NCI-H1930 (cell line): ENCODE measurements at regions not wholly inside any gene's neighbourhood (a gene's known extent, or its start where the extent isn't known, plus 50 kb on each side); places are given as distances from the start of the nearest gene placed in this dataset.

Source experiments
- DNase-seq, 2 experiments: peaks; one replicate each; lab custom pipeline; 2025; lab: John Stamatoyannopoulos, UW

DNA sequence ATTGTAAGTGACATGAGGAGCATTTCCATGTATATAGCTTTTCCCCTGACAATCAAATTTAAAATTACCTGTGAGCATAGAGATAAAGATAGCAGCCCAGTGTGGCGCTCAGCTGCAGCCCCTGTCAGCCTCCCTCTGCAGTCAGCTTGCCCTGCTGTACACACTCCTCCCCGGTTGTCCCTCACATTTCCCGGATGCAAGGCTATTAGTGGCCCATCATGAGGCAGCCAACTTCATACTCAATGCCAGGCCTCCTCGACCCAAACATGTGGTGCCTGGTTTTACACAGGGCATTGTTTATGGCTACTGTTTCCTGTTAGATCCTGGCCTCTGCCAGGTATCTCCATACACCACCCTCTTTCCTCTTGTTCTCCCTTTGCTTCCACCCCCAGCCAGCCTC, 116.1 kb upstream of the SH3BP4 start:
- no peak for DNase-seq

DNA sequence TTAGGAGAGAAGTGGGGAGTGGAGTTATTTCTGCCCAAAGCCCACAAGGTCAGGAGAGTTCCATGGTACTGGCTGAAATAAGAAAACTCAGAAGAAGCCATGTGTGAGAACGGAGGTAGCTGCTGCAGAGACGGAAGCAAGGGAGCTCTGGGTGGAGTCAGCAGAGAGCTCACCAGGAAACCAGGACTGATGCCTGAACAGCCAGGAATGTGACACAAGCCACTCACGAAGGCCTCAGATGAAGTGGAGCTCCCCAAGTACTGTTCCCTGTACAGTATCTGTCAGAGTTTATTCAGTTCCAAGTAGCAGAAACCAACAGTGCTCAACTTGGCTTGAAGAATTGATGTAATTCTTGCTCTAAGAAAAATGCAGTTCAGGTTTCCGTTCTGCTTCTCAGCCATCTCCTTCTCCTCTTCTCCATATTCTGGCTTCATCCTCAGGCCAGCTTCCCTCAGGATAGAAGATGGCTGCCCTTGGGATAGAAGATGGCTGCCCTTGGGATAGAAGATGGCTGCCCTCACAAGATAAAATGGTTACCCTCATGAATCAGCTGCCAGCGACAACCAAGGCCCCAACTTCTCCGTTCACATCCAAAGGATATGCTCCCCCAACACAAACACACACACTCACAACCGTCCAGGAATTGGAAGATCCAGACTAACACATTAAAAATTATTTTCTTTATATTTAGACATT, 117.4 kb upstream of the SH3BP4 start:
- DNase-seq: no peak

DNA sequence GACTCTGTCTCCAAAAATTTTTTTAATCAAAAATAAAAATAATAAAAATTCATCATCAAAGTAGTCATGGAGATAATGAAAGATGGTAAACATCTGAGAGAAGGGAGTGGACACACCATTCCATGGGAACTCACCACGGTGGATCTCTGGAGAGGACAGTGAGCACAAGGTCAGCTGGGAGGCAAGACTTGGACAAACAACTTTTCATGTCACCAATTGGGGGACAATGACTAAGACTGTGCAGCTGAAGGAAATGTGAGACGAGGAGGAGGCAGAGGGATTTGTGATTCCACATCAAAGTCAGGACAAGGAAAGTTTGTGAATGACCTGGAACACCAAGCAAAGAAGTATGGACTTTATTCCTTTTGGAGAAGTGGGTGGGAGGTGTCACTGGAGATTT, 121.0 kb upstream of the SH3BP4 start:
- no peak for DNase-seq

DNA sequence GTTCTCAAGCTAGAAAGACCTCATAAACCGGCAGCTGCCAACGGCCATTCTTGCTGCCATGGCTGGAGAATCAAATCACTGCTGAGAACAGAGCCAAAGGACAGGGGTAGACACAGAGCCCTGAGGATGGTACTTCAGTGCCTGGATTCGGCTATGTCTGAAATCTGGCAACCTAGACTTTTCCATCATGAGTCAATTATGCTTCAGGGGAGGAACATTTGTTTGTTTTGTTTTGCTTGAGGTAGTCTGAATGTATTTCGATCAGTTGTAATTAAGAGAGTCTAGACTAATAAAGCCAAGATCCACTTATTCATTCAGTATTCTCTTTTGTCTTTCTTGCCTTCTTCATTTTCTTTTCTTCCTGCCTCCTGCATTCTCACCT, 122.8 kb upstream of the SH3BP4 start:
- DNase-seq: no peak

DNA sequence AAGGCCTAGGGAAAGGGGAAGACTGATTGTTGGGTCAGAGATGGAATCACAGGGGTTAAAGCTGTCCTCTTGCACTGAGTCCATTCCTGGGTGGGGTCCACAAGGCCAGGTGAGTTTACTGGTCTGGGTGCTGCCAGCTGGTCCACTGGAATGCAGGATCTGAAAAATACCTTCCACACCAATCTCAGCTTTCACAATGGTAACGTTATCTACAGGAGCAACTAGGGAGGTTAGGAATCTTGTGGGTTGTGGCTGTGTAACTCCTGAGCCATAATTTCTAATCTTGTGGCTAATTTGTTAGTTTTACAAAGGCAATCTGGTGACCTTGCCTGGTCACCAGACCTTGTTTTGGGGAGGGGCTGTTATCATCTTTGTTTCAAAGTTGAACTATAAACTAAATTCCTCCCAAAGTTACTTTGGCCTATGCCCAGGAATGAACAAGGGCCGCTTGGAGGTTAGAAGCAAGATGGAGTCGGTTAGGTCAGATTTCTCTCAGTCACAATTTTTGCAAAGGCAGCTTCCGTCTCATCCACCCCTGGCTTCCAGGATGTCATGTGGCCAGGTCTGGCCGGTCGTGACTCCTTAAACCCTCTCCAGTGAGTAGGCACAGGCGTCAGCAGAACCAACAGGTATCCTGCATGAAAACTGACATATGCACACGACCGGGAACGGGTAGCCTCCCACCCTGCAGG, 123.3 kb upstream of the SH3BP4 start:
- no peak for DNase-seq

DNA sequence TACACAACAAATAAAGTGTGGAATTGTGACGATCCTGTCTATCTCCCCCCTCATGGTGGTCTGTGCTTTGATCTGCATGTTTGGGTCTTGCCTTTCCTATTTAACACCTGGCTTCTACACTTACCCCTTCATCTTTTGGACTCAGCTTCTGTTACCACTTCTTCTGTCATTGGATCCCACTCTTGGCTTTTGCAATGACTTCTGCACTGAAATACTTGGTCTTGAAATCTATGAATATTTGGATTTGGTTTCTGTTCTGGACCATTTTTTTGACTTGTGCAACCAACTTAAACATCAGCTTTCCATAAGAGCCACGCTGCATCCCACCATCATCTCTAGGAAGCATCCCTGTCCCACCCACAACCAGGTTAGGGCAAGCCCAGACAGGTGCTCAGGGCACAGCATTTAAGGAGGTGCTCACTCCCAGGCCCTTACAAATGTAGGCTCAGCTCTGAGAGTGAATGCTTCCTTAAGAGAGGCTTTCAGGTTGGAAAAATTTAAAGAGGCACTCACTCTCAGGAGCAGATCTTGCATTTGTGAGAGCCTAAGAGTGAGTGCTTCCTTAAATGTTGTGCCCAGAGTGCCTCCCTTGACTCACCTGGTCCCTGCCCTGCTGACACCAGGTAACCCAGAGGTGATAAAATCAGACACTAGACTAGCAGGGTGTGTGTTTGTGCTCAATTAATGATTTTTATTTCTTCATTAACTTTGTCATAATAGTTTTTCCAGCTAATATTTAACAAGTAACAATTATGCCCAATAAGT, 124.5 kb upstream of the SH3BP4 start:
- no peak for DNase-seq

DNA sequence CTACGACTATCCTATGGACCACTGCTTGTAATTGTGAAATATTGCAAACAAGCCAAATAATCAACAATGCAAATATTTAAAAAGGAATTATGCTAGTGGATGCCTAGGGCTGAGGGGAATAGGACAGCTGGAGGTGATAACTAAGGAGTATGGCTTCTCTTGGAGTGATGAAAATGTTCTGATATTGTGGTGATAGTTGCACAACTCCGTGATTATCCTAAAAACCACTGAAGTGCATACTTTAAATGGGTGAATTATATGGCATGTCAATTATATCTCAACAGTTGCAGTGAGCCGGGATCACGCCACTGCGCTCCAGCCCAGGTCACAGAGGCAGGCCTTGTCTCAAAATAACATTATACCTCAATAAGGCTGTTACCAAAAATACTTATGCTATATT, 125.1 kb upstream of the SH3BP4 start:
- no peak for DNase-seq

DNA sequence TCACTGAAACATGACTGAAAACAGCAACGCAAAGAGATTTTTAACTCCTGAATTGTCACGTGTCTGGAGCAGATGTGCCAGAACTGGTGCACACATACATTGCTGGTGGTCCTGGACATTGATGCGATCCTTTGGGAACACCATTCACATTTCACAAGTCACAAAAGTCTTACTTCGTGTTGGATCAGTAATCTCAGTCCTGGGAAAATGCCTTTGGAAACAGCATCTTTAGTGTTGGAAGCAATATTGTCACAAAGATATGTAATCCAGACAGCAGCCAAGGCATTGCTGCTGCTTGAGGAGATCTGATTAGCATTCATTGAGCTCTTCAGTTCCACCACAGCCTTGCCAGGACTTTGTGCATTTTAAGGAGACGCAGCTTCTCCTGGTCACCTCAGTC, 126.2 kb upstream of the SH3BP4 start:
- no peak for DNase-seq

DNA sequence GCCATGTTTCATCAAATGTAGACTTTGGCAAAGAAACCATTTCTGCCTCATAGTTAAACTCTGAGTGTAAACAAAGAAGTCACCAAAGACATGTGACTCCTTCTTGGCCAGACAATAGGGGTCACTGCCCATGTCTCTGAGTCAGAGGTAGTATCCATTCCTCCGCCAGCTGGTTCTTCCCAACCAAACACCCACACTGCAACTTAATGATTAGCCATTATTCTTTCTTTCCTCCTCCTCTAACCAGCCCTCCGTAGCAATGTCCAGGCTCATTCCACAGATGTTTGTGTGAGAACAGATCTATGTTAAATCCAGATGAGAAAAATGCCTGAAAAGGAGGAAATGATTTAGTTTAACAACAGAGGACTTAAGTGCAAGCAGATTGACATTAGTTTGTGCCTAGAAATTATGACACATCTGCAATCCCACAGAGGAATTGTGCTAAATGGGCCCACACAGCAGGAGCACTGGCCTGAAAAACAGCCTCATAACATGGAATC, 127.9 kb upstream of the SH3BP4 start:
- no peak for DNase-seq

DNA sequence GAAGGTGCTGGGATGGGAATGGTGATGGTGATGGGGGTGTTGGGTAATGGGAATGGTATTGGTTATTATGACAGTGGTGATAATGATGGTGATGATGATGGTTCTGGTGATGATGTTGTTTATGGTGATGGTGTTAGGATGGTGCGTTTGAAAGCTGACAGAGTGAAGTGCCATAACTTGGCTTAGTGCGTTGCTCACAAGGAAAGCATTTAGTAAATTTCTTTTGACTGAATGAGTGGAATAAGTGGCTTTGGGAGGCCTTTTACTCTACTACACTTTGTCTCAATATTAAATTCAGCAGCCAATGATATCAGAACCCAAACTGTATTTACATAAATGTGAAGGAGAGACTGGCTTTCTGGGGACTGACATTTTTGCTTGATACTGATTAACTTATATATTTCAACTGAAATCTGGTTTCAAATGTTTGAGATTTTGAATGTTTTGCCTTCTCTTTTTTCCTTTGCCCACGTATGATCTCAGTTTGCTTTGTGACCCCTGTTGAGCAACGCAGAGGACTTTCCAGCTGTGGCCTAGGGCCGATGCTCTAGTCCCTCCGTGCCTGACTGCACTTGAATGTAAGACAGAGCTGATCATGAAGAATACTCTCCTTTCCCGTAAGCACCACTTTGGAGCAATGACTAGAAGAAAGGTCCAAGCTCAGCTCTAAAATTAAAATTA, 128.5 kb upstream of the SH3BP4 start:
- no peak for DNase-seq

DNA sequence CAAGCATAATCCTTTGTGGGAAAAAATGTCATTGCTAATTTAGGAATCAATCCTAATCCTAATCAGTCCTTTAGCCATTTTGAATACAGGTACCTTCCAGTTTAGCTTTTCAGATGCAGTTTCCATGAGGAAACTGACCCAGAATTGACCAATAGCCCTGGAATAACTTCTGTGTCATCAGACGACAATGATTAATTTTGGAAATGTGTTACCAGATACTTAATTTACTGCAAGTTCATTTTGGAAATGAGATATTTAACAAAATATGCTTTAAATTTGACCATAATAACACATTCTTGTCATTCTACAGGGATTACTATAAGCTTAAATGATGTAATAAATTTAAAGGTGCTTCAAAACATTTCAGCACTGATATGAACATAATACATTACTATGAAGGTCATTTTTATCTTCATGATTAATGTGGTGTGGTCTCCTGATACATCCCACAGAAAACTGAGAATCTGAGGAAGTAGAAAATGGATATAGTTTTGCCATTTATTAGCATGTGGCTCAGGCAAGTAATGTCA, 129.8 kb upstream of the SH3BP4 start:
- no peak for DNase-seq

DNA sequence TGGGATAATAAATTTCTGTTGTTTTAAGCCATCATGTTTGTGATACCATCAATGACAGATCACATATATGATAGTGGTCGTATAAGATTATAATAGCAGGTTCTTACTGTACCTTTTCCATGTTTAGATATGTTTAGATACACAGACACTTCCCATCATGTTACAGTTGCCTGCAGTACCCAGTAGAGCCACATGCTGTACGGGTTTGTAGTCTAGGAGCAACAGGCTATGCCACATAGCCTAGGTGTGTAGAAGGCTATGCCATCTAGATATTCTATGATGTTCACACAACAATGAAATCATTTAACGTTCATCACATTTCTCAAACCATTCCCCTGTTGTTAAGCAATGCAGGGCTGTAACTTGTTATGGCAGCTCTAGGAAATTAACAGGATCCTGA, 132.9 kb upstream of the SH3BP4 start:
- DNase-seq: no peak

DNA sequence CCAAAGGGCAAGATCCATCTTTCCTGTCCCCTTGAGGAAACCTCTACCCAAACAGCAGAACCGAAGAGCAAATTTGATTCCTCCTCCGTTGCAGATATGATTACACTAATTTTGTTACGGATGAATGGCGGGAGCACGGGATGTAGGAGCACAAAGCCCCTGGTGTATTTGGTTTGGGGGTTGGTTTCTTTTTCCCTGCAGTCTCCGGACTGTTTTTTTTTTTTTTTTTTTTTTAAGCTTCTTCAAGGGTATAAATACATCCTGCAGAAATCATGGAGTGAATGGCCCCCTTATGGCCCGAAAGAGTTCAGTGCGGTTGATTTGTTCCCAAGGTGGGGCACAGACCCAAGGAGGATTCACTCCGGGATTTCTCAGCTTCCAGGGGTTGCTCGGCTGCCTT, 135.3 kb upstream of the SH3BP4 start:
- DNase-seq: no peak

DNA sequence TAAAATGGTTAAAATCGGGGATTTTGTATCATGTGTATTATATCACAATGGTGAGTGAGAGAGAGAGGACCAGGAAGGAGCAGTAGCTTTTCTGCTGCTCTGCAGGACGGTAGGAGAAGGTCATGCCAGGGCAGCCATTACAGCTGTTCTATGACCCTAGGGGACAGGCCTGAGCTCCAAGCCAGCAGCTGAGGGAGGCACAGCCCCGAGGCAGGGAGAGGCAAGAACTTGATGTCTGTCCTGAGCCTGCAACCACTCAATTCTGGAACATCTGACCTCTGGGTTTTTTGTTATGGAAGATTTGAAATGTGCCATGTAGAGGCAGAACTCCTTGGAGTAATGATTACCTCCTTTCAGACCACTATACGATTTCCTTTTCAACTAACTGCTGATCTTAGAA, 135.8 kb upstream of the SH3BP4 start:
- DNase-seq: no peak

DNA sequence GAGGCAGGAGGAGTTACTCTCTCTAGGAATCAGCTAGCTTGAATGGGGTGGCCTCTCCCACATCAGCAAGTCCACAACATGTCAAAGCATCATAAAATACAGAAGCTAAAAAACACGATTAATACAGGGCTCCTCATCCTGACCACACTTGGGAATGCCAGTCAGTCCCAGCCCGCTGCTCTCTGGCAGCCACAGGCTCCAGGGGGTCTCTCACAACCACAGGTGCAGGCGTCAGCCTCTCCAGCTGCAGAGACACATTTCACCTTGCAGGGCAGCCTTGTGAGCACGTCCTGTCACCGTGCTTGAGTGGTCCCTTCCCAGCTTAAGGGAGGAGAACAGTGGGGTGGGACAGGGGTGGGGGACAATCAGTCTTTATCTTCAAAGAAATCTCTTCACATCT, 137.4 kb upstream of the SH3BP4 start:
- no peak for DNase-seq

DNA sequence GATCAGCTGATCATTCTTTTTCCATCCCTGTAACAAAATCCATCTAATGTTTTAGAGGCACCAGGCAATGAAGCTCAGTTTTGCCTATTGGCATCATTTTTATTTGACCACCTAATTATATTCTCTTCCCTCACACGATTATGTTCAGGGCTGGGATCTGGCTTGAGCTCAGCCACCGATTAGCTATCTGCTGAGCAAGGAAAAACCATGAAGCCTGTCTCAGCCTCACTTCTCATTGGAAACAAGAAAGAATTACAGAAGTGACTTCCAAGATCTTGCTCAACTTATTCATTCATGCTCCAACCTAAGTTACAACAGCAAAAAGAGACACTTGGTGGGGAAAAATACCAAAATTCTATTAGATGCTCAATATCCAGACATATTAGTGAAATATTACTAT, 139.0 kb upstream of the SH3BP4 start:
- no peak for DNase-seq

DNA sequence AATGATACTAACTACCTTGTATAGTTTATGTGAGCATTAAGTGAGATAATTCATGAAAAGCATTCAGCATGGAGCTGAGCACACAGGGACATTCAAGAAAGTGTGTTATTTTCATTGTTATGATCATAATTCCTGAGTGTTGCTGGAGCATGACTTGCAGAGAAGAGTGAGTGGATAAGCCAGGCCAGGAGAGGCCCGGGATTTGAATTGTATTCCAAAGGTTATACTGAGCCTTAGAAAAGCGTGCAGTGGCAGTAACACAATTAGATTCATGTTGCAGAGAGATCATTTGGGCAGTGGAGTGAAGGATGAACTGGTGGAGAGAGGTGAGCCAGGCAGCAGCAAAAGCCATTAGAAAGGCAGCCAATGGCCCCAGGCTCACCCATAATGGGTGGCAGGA, 142.9 kb upstream of the SH3BP4 start:
- DNase-seq: no peak

DNA sequence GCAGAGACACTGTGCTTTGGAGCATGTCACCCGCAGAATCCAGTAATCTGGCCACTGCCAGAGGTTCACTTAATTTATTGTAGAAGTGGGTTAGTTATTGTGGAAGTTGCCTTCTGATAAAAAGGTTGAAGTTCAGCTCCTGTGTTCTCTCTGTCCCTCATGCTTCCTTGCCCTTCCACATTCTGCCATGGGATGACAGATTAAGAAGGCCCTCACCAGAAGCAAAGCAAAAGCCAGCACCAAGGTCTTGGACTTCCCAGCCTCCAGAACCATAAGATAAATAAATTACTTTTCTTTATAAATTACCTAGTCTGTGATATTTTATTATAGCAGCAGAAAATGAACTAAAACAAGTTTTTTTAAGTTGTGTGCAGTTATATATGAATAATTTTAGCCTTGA, 145.0 kb upstream of the SH3BP4 start:
- no peak for DNase-seq

DNA sequence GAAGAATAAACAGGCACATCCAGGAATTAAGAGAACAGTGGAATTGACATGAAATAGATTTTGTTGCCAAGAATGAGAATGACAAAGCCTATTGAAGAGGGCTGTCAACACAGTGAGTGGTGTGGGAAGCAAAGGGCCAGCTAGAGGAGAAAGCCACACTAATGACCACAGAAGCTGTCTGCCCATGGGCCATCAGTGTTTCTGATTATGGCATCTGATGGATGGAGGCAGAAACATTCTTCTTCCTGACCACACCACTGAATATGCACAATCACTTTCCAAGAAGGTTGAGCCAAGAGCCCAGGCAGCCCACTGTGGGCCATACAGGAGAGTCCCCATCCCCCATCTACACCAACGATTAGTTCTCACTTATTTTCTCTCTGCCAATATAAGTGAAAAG, 146.0 kb upstream of the SH3BP4 start:
- no peak for DNase-seq

DNA sequence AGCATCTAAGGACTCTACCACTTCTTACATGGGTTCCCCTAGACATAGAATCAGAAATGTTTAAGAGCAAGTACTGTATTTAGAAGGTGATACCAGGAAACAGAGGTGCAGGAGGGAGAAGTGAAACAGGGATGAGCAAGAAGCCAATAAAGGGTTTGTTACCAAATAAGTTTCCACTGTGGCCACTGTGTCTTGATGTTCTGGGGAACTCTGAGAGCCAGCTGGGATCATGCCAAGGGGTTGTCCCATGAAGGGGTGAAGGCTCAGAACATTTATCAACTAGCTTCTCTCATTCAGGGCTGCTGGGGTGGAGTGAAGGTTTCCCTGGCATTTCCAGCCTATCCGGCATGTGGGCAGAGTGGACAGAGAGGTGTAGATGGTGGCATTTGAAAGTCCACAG, 147.1 kb upstream of the SH3BP4 start:
- DNase-seq: no peak

DNA sequence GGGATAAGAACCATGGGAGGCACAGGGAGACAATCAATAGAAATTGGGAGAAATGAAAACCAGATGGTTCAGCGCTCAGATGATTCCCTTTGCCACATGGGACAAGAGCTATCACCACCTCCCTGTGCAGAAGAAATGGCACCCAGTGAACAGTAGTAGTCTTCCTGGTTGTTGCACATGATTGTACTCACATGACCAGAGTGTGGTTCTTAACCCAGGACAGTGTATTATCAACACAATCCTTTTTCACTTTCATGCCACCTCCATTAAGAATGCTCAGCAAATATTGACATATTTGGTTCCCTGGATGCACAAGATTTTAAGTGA, 149.0 kb upstream of the SH3BP4 start:
- DNase-seq: no peak

DNA sequence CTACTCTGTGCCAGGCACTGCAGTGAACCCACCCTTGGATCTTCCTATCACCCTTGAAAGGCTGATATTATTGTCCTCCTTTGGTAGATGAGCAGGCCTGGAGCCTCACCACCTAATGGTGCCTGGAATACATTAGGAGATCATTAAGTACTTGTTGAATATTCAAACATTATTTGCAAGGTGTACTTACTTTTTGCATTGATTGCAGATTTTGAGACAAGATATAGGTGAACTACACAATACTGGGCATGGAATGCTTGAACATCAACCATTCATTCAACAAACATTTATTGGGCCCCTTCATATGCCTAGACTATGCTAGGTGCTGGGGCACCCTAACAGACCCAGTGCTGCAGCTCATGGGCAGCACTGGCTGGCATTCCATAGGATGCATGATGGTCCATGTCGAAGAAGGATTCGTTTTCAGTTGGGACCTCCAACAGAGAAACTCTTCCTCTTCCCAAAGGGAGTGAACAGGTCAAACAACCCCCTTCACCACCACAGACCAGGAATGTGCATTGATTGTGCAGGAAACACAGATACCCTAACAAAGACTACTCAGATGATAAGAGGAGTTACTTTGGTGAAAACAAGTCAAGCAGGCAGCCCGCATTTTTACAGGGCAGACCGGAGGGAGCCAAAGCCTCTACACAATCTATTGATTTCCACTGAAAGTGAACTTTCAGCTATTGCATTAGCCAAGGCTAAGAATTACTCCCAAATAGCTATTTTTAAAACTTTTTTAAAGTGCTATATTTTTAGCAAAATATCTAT, 149.6 kb upstream of the SH3BP4 start:
- no peak for DNase-seq
